ENCODE measurements at regions not wholly inside any gene's neighbourhood (a gene's known extent, or its start where the extent isn't known, plus 50 kb on each side); places are given as distances from the start of the nearest gene placed in this dataset.
"Not testable (repeated sequence)": the region's sequence is repeated elsewhere in the genome, so short reads cannot be mapped to it uniquely, and the experiment has no call there.

DNA sequence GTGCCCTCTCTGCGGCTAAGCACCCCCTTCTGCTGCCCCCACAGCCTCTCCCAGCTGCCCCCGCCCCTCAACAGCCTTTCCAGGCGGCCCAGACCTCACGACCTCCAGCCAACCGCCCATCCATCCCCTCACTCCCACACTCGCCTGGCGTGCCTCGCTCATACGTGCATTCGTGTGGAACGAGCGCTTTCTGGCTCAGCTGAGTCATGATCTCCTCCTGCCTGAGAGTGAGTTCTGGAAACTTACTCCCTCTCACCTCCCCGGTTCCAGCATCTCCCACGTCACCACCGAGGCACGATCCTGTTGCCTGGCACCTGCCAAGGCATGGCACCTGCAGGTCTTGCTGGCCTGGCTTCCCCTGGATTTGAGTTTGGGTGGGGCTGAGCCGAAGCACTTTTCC lies 5506.2 kb upstream of the TPTE start:
- not testable (repeated sequence) for TF ChIP-seq POLR2A (IDR thresholded peaks at IDR 0.05; ENCODE audit: low read depth, low read length); BHLHE40 (IDR thresholded peaks at IDR 0.05; ENCODE audit: low read depth, low read length); MAFK (IDR thresholded peaks at IDR 0.05; ENCODE audit: low read depth, low read length); RAD21 (IDR thresholded peaks at IDR 0.05; ENCODE audit: low read length); RFX5 (IDR thresholded peaks at IDR 0.05; ENCODE audit: low read depth, low read length); SMC3 (IDR thresholded peaks at IDR 0.05; ENCODE audit: low read depth, low read length); MAZ (IDR thresholded peaks at IDR 0.05; ENCODE audit: borderline replicate concordance, low read depth, low read length)
- TF ChIP-seq, protein P1, sequence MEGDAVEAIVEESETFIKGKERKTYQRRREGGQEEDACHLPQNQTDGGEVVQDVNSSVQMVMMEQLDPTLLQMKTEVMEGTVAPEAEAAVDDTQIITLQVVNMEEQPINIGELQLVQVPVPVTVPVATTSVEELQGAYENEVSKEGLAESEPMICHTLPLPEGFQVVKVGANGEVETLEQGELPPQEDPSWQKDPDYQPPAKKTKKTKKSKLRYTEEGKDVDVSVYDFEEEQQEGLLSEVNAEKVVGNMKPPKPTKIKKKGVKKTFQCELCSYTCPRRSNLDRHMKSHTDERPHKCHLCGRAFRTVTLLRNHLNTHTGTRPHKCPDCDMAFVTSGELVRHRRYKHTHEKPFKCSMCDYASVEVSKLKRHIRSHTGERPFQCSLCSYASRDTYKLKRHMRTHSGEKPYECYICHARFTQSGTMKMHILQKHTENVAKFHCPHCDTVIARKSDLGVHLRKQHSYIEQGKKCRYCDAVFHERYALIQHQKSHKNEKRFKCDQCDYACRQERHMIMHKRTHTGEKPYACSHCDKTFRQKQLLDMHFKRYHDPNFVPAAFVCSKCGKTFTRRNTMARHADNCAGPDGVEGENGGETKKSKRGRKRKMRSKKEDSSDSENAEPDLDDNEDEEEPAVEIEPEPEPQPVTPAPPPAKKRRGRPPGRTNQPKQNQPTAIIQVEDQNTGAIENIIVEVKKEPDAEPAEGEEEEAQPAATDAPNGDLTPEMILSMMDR (conservative IDR thresholded peaks at IDR 0.05; ENCODE audit: low read depth, low read length) = not testable (repeated sequence)

All from IMR-90 (cell line).